ENCODE measurements at regions not wholly inside any gene's neighbourhood (a gene's known extent, or its start where the extent isn't known, plus 50 kb on each side); places are given as distances from the start of the nearest gene placed in this dataset.

DNA sequence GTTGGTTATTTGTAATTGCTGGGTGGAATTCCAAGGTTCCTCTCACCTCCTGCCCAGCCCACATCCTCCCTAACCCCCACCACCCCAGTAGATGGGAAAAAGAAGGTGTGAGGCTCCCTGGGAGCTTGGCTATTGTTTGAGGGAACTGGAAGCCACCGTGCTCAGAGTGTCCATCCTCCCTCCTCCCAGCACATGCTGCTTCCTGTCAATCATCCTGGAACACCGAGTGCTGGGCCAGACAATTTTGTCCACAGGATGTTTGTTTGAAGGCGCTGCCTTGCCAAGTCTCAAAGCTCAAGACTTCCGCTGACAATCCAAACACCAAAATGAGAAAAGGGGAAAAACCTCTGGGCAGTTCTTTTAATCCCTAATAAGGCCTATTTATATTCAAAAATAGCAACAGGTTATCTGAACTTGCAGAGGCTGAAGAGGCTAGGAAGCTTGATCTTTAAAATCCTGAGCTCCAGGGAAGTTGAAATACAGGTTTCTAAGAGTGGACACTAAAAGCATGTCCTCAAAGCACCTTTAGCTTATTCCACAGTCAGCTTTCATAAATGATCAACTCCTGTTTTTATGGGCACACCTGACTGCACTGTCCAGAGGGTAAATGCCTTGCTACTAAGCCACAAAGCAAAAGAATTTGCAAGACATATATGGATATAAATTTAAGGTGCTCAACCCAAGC, 286.7 kb downstream of the NFIB start:
- TF ChIP-seq POLR2AphosphoS5 (IDR thresholded peaks at IDR 0.05; ENCODE audit: low read depth, low read length) (no peak), CTCF (IDR thresholded peaks at IDR 0.05) (no peak), TCF7L2 (IDR thresholded peaks at IDR 0.05; ENCODE audit: low read depth, low read length) (no peak), SIN3A (IDR thresholded peaks at IDR 0.05; ENCODE audit: borderline replicate concordance, insufficient read depth, low read depth, low read length) (no peak)
- TF ChIP-seq, protein P1, sequence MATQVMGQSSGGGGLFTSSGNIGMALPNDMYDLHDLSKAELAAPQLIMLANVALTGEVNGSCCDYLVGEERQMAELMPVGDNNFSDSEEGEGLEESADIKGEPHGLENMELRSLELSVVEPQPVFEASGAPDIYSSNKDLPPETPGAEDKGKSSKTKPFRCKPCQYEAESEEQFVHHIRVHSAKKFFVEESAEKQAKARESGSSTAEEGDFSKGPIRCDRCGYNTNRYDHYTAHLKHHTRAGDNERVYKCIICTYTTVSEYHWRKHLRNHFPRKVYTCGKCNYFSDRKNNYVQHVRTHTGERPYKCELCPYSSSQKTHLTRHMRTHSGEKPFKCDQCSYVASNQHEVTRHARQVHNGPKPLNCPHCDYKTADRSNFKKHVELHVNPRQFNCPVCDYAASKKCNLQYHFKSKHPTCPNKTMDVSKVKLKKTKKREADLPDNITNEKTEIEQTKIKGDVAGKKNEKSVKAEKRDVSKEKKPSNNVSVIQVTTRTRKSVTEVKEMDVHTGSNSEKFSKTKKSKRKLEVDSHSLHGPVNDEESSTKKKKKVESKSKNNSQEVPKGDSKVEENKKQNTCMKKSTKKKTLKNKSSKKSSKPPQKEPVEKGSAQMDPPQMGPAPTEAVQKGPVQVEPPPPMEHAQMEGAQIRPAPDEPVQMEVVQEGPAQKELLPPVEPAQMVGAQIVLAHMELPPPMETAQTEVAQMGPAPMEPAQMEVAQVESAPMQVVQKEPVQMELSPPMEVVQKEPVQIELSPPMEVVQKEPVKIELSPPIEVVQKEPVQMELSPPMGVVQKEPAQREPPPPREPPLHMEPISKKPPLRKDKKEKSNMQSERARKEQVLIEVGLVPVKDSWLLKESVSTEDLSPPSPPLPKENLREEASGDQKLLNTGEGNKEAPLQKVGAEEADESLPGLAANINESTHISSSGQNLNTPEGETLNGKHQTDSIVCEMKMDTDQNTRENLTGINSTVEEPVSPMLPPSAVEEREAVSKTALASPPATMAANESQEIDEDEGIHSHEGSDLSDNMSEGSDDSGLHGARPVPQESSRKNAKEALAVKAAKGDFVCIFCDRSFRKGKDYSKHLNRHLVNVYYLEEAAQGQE (IDR thresholded peaks at IDR 0.05; ENCODE audit: insufficient read depth in 1 of 2, low read depth in 2 of 2, low read length in 1 of 2), result no peak
